Activated naive CD8-positive, alpha-beta T cell treated with anti-CD3 and anti-CD28 coated beads, Interleukin-2, amount 50 U/mL, for 24 hours (primary cell): ENCODE measurements at regions not wholly inside any gene's neighbourhood (a gene's known extent, or its start where the extent isn't known, plus 50 kb on each side); places are given as distances from the start of the nearest gene placed in this dataset.

Source experiments
- ATAC-seq: fragments of 150-1000 bp; cut with Tn5 transposase; one replicate; pipeline ENCODE4 v1.10.0; 2021
- DNase-seq: peaks from one replicate; pipeline ENCODE4 v3.0.0; 2021
- H3K27ac Mint-ChIP-seq: one replicate; pipeline ENCODE4 v1.8.0; 2021; ENCODE audit warnings: mild to moderate bottlenecking, mixed read lengths
- H3K27me3 Mint-ChIP-seq: one replicate; pipeline ENCODE4 v1.8.0; 2021; ENCODE audit warnings: mixed read lengths
- H3K36me3 Mint-ChIP-seq: one replicate; pipeline ENCODE4 v1.8.0; 2021; ENCODE audit warnings: low read depth, mixed read lengths
- H3K4me1 Mint-ChIP-seq: one replicate; pipeline ENCODE4 v1.8.0; 2021; ENCODE audit warnings: mixed read lengths
- H3K4me3 Mint-ChIP-seq: one replicate; pipeline ENCODE4 v1.8.0; 2021; ENCODE audit warnings: mild to moderate bottlenecking, moderate library complexity, mixed read lengths
- H3K9me3 Mint-ChIP-seq: one replicate; pipeline ENCODE4 v1.8.0; 2021; ENCODE audit warnings: mixed read lengths

DNA sequence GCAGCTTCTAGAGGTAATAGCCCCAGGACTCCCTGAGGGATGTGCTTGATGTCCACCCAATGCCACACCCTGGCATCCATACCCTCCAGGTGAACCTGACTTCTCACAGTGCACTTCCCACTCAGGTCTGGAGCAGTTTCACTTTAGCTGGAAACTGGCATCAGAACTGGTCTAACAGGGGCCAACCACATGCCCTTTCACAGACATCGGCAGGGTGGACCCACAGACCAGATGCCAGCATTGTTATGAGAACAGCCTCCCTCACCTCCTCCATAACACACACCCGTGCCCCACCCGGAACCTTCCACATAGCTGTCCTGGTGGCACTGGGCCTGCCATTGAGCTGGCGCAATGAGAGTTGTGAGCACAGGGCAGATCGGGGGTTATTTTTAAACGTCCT is 77.4 kb upstream of the GPR12 start:
- DNase-seq (no peak), ATAC-seq (no peak)

DNA sequence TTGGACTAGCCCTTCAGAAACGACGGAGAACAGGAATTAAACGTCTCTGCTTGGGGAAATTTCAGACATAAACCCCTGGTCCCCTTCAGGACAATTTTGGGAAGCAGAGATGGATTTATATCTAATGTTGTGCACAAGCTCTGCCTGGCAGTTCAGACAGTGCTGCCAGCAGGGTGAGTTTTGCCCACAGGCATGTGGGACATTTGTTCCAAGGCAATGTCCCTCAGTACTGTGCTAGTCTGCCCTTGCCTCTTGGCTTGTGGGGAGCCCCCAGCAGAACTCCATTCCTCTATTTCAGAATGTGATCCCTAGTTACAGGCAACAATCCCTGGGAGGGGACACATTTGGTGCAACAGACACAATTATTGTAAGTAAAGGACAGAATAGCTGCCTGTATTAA is 76.5 kb upstream of the GPR12 start:
- Mint-ChIP-seq H3K9me3 (no peaks in the 10 kb centered on the region), H3K4me1 (no peaks in the 10 kb centered on the region), H3K27me3 (peaks cover 24% of the 10 kb centered on the region), H3K27ac (no peak overlapping the region), H3K36me3 (no peaks in the 10 kb centered on the region), H3K4me3 (no peak overlapping the region)
- no peak for ATAC-seq
- no peak for DNase-seq

More for the DNA sequence above, 77.4 kb upstream of the GPR12 start:
- H3K27me3 Mint-ChIP-seq, result peaks cover 21% of the 10 kb centered on the region
- H3K9me3 Mint-ChIP-seq, result no peaks in the 10 kb centered on the region
- H3K36me3 Mint-ChIP-seq, result no peaks in the 10 kb centered on the region
- H3K27ac Mint-ChIP-seq, result no peak overlapping the region
- H3K4me1 Mint-ChIP-seq, result no peaks in the 10 kb centered on the region
- no peak overlapping the region for H3K4me3 Mint-ChIP-seq

DNA sequence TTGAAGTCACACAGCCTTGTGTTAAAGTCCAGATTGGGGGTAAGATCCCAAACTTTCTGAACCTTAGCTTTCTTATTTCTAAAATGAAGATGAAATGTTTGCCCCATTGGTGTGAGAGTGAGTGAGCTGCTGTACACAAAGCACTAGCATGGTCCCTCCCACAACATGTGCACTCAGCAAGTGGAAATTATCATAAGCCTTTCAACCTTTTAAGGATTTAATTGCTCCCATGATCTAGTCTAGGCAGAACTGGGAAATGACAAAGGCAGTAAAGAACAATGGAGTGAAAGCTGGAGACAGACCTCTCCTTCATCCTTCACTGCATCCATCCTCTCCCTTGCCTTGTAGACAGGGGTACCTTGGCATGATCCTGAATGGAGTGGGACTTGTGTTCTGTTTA is 76.0 kb upstream of the GPR12 start:
- no peak for DNase-seq
- H3K4me3 Mint-ChIP-seq, result no peak overlapping the region

DNA sequence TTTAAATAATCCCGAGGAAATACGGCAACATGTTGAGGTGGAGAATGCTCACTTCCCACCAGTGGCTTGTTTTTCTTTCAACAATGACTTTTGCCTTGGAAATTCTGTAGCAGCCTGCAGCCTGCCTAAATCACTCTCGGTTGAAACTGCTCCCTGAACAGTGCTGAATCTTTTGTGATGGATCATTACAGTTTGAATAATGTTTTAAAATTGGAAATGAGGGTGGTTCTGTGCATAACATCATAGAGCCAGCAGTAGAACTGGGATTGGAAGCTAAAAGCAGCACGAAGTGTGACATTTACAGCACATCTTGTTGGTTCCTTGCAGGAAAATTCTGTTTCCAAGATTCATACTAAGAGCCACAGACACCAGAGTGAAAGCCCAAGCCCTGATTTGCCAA is 74.1 kb upstream of the GPR12 start:
- Mint-ChIP-seq H3K27me3 (peaks cover 23% of the 10 kb centered on the region), H3K4me3 (no peak overlapping the region), H3K36me3 (no peaks in the 10 kb centered on the region), H3K4me1 (no peaks in the 10 kb centered on the region), H3K27ac (no peak overlapping the region), H3K9me3 (no peaks in the 10 kb centered on the region)
- DNase-seq (no peak), ATAC-seq (no peak)

More for the DNA sequence above, 76.0 kb upstream of the GPR12 start:
- ATAC-seq, result no peak
- Mint-ChIP-seq H3K9me3 (no peaks in the 10 kb centered on the region), H3K27ac (no peak overlapping the region), H3K27me3 (peaks cover 27% of the 10 kb centered on the region), H3K36me3 (no peaks in the 10 kb centered on the region), H3K4me1 (no peaks in the 10 kb centered on the region)

- H3K9me3 Mint-ChIP-seq, result no peaks in the 10 kb centered on the region
- H3K4me3 Mint-ChIP-seq, result no peak overlapping the region
- H3K4me1 Mint-ChIP-seq, result no peaks in the 10 kb centered on the region
- H3K27ac Mint-ChIP-seq, result no peak overlapping the region
- peaks cover 15% of the 10 kb centered on the region for H3K27me3 Mint-ChIP-seq
- H3K36me3 Mint-ChIP-seq, result no peaks in the 10 kb centered on the region
- ATAC-seq, result no peak
- DNase-seq, result no peak
Observed at GRCh38 chr13:26831336-26831908, 70.8 kb upstream of the GPR12 start.

DNA sequence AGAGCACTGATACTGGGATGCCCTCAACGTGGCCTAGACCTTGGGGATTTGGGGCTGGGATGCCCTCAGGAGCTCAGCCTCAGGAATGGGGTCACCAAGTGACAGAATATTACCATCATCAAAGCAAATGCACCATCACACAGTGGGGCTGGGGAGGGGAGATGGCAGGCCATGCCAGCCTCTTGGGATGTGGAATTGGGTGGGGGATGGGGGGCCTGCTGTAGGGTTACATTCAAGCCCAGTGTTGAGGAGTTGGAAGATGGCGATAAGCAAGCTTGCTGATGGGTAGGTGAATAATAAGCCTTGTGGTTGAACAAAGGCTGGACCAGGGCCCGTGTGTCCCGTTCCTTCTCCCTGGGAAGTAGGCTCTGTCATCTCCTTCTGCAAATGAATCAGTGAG is 69.1 kb upstream of the GPR12 start:
- H3K4me3 Mint-ChIP-seq, result no peak overlapping the region
- H3K36me3 Mint-ChIP-seq, result no peaks in the 10 kb centered on the region
- ATAC-seq (no peak), DNase-seq (no peak)
- H3K27me3 Mint-ChIP-seq, result peaks cover 15% of the 10 kb centered on the region
- no peaks in the 10 kb centered on the region for H3K9me3 Mint-ChIP-seq
- H3K4me1 Mint-ChIP-seq, result no peaks in the 10 kb centered on the region
- no peak overlapping the region for H3K27ac Mint-ChIP-seq

DNA sequence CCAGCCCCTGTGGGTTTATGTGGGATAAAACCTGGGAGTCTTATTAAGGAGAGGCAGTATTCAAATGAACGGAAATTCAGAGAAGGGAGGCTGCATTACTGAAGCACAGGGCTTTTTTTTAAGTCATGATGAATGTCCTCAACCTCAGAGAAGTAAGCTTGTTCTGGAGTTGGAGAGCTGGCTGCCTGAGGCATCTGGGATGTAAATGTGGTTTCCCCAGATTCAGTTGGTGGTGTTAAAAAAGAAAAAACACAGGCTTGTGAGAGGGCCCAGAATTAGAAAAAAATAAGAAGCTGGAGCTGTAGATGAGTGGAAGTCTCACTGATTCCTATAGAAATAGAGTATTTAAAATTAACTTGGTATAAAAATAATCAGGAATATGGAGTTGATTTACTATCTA is 64.0 kb upstream of the GPR12 start:
- Mint-ChIP-seq H3K4me3 (no peak overlapping the region), H3K9me3 (no peaks in the 10 kb centered on the region), H3K27me3 (peaks cover 6% of the 10 kb centered on the region), H3K4me1 (no peaks in the 10 kb centered on the region), H3K27ac (no peak overlapping the region), H3K36me3 (no peaks in the 10 kb centered on the region)
- DNase-seq (no peak), ATAC-seq (no peak)

DNA sequence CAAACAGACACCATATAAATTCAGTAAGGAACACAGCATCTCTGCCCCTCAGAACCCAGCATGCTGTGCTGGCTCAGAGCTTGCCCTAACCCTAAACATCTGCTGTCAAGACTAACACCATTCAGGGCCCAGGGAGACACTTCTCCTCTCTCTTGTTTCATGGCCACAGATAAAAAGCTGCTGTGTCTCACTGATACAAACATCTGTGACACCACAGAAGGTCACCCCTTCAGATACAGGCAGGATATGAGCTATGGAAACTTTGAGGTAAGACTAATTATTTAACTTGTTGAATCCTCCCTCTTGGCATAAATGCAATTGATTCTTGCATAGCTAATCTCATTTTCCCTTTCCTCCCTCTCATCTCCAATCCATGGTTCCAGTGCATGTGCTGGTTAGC is 61.6 kb upstream of the GPR12 start:
- no peak for DNase-seq
- H3K9me3 Mint-ChIP-seq, result no peaks in the 10 kb centered on the region
- H3K27me3 Mint-ChIP-seq, result peaks cover 2% of the 10 kb centered on the region
- H3K36me3 Mint-ChIP-seq, result no peaks in the 10 kb centered on the region
- no peaks in the 10 kb centered on the region for H3K4me1 Mint-ChIP-seq
- ATAC-seq, result peak; percentile 38
- H3K4me3 Mint-ChIP-seq, result no peak overlapping the region
- no peak overlapping the region for H3K27ac Mint-ChIP-seq

GRCh38 chr13:26821672-26822071 is 61.1 kb upstream of the GPR12 start:
- Mint-ChIP-seq H3K27ac (no peak overlapping the region), H3K36me3 (no peaks in the 10 kb centered on the region), H3K9me3 (no peaks in the 10 kb centered on the region), H3K4me1 (no peaks in the 10 kb centered on the region), H3K27me3 (no peaks in the 10 kb centered on the region), H3K4me3 (no peak overlapping the region)
- no peak for DNase-seq
- no peak for ATAC-seq

DNA sequence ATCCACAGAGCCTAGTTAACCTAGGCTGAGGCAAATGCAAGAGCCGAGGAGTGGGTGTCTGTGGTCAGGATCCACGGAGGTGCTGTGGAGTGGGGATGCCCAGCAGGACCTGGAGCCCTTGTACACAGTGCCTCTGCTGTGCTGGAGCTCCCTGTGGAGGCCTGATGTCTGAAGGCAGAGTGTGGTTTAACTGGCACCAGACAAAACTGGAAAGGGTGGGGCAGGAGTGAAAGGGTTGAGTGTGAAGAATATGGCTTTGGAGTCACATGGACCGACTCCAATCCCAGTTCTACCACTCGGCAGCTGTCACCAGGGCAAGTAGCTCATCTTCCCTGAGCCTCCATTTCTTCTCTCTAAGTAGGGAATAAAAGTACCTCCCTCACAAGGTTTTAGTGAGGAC is 60.3 kb upstream of the GPR12 start:
- no peaks in the 10 kb centered on the region for H3K27me3 Mint-ChIP-seq
- ATAC-seq, result no peak

GRCh38 chr13:26819046-26819445 is 58.5 kb upstream of the GPR12 start:
- no peak overlapping the region for H3K27ac Mint-ChIP-seq
- no peaks in the 10 kb centered on the region for H3K4me1 Mint-ChIP-seq
- H3K9me3 Mint-ChIP-seq, result no peaks in the 10 kb centered on the region
- no peaks in the 10 kb centered on the region for H3K27me3 Mint-ChIP-seq
- ATAC-seq (no peak), DNase-seq (no peak)
- no peak overlapping the region for H3K4me3 Mint-ChIP-seq
- H3K36me3 Mint-ChIP-seq, result no peaks in the 10 kb centered on the region

More for the DNA sequence above, 60.3 kb upstream of the GPR12 start:
- no peak overlapping the region for H3K27ac Mint-ChIP-seq
- DNase-seq, result no peak
- H3K4me1 Mint-ChIP-seq, result no peaks in the 10 kb centered on the region
- H3K36me3 Mint-ChIP-seq, result no peaks in the 10 kb centered on the region
- H3K9me3 Mint-ChIP-seq, result no peaks in the 10 kb centered on the region
- no peak overlapping the region for H3K4me3 Mint-ChIP-seq

DNA sequence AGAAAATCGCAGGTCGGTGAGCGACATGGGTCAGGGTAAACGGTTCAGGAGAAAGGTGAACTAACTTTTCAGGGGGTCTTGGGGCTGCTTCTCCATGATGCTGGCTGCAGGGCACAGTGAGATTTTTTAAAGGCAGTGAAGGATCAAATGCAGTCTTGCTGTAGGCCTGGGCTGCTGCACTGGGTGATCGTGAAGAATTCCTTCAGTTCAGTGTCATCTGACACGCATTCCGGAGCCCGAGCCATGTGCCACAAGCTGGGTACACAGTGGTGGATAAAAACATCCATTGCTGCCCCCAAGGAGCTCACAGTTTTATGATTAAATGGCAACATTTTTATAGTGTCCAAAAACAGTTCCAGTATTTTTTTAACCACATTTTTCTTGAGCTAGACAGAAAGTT is 56.3 kb upstream of the GPR12 start:
- H3K4me3 Mint-ChIP-seq, result no peak overlapping the region
- no peaks in the 10 kb centered on the region for H3K4me1 Mint-ChIP-seq
- ATAC-seq (no peak), DNase-seq (no peak)
- no peak overlapping the region for H3K27ac Mint-ChIP-seq
- no peaks in the 10 kb centered on the region for H3K36me3 Mint-ChIP-seq
- no peaks in the 10 kb centered on the region for H3K9me3 Mint-ChIP-seq
- H3K27me3 Mint-ChIP-seq, result no peaks in the 10 kb centered on the region

- ATAC-seq (no peak), DNase-seq (no peak)
- no peak overlapping the region for H3K4me3 Mint-ChIP-seq
Observed at GRCh38 chr13:26813980-26814348, 53.4 kb upstream of the GPR12 start.

DNA sequence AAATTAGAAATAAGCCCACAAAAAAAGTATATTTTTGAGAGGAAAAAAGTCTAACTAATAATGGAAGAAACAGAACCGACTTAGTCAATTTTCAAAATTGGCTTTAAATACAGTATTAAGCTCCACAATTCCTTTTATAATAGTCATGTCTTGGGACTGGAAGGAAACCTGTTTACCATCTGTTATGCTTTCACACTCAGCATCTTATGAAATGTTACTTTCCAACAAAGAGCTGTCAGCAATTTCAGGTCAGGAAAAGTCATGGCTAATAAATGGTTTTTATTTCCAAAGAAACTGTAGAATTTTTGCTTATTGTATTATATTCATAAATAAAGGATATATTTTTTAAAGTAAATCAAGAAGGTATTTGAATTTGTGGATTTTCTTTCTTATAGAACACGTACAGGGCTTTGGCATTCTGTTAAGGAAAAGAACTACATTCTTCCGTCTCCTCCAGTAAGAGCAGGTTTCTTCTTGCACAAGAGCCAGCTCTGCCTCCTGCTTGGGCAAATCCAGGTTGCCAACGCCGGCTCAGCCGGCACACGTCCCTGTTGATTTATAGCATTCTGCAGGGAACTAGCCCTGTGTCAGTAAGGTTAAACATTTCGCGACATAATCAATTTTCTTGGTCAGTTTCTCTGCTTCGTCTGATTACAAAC is 52.9 kb upstream of the GPR12 start:
- H3K27ac Mint-ChIP-seq, result no peak overlapping the region
- no peaks in the 10 kb centered on the region for H3K9me3 Mint-ChIP-seq
- DNase-seq (no peak), ATAC-seq (no peak)
- H3K27me3 Mint-ChIP-seq, result peaks cover 15% of the 10 kb centered on the region
- H3K36me3 Mint-ChIP-seq, result no peaks in the 10 kb centered on the region
- H3K4me3 Mint-ChIP-seq, result no peak overlapping the region
- no peaks in the 10 kb centered on the region for H3K4me1 Mint-ChIP-seq

More at GRCh38 chr13:26813980-26814348, 53.4 kb upstream of the GPR12 start:
- Mint-ChIP-seq H3K4me1 (no peaks in the 10 kb centered on the region), H3K27me3 (peaks cover 12% of the 10 kb centered on the region), H3K36me3 (no peaks in the 10 kb centered on the region), H3K27ac (no peak overlapping the region), H3K9me3 (no peaks in the 10 kb centered on the region)

DNA sequence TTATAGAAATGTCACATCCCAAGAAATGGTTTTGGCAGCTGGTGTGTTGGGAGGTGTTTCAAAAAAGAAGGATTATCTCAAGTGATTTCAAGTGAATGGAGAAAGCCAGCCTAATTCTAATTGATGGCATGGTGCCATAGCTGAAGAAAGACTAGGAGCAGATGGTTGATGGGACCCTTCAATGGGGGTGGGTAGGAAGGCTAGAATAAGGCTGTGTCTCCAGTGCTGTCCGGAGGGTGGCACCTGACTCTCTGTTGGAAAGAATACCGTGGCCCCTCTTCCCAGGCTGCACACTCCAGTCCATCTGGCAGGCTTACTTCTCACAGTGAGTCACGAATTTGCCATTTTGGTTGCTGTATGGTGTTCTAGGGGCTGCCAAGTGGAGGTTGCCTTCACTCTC is 51.0 kb upstream of the GPR12 start:
- Mint-ChIP-seq H3K9me3 (peaks cover 4% of the 10 kb centered on the region), H3K36me3 (no peaks in the 10 kb centered on the region), H3K27ac (no peak overlapping the region), H3K4me1 (no peaks in the 10 kb centered on the region), H3K4me3 (no peak overlapping the region), H3K27me3 (peaks cover 23% of the 10 kb centered on the region)
- ATAC-seq, result no peak
- DNase-seq, result no peak
